CD4-positive, alpha-beta T cell treated with Interleukin-10 for 1 hour (primary cell): ENCODE measurements at regions not wholly inside any gene's neighbourhood (a gene's known extent, or its start where the extent isn't known, plus 50 kb on each side); places are given as distances from the start of the nearest gene placed in this dataset.

ENCODE experiments used
- DNase-seq: peaks from one replicate; pipeline ENCODE4 v3.0.0-alpha.2; 2020

DNA sequence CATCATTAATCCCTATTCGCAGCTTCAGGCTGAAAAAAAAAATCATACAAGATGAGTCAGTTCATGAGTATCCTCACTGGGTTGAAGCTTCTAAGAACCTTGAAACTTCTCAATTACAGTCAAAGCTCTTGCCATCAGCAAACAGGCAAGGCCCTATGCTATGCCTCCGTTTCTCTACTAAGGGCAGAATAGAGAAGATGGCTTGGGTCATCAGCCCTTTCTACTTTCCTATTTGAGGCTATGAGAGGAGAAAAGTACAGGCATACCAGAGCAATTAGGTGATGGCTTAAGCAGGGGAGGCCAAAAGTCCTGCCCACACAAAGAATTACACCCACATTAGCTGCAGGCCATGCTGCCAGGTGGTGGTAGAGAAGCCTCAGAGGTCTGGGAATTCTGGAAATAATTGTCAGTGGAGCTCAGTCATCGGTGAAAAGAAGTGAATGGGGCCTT lies 89.0 kb downstream of the MRPL46 start:
- no peak for DNase-seq

DNA sequence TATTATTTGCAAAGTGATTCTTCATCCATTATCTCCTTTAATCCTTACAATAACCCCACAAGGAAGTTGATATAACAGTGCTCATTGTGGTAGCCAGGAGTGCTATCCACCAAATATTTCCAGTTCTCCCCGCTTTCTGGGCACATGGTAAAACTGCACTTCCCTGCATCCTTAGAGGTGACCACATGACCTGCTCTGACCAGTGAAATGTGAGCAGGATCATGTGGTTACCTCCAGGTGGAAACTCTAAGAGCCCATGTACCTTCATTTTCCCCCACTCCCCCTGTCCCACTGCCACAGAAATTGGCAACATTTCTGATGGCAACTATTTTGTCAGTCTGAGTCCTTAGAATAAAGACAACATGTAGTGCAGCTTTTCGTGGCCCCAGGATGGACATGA lies 89.7 kb downstream of the MRPL46 start:
- no peak for DNase-seq

DNA sequence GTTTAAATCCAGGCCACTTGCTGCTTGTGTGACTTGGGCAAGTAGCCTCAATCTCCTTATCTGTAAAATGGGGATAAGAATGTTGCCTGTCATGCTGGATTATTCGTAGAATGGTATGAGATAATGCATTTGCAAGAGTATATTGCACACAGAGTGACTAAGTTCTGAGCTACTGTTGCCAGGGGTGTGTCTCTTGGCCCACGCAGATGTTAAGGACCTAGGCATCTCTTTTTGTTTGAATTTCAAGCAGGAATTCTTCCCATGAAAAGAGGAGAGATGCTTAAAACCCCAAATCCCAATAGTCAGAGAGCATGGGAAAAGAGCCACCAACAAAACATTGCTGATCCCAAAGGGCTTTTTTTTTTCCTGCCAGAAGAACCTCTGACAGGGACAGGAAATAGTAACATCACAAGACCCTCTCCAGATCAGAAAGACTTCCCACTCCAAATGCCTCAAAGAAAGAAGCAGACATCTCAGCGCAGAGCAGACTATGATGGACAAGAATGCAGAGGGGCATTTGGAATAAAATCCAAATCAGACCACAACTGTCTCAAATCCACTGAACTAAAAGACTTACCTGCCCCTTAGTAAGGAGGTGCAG lies 90.5 kb downstream of the MRPL46 start:
- no peak for DNase-seq

DNA sequence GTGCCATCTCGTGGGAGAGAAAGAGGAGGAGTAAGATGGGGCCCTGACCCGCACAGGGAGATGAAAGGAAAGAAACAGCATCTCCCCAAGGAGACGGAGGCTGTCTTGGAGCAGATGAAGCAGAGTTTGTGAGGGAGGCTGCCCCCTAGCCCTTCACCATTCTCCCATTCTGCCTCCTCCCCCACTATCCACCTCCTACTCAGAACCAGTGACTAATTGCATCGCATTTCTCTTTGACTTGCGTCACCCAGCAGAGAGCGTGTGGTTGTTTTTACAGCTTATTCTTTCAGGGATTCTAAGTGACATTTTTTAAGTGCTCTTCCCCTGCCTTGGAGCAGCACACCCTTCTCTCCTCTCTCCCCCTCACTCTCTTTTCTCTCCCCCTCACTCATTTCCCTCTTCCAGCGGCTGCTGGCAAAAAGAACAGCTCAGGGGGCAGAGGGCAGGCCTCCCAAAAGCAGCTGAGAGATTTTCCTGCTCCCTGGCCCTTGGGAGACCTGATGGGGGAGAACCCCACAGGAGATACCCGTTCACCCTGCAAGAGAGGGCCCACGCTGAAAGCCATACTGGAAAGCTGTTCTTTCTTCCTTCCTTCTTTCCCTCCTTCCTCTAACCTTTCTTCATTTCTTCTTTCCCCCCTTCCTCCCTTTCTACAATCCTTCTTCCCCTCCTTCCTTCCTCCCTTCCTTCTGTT lies 91.8 kb downstream of the MRPL46 start:
- no peak for DNase-seq

DNA sequence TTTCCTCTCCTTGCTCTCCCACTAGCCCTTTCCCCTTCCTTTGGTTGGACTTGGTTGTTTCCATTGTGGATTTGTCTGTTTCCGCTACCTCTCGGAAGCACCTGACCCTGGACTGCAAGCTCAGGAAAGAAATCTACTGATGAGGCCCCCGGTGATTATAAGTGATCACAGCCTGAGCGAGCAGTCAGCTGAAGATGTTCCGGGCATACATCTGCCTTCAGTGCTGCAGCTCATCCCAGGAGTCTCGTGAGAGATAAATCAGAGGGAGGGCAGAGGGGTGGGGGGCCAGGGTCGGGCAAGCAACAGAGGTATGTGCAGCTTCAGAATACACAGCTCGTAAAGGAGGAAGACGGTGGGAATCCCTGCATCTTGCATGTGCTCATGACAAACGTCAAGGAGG lies 102.1 kb downstream of the MRPL46 start:
- no peak for DNase-seq

DNA sequence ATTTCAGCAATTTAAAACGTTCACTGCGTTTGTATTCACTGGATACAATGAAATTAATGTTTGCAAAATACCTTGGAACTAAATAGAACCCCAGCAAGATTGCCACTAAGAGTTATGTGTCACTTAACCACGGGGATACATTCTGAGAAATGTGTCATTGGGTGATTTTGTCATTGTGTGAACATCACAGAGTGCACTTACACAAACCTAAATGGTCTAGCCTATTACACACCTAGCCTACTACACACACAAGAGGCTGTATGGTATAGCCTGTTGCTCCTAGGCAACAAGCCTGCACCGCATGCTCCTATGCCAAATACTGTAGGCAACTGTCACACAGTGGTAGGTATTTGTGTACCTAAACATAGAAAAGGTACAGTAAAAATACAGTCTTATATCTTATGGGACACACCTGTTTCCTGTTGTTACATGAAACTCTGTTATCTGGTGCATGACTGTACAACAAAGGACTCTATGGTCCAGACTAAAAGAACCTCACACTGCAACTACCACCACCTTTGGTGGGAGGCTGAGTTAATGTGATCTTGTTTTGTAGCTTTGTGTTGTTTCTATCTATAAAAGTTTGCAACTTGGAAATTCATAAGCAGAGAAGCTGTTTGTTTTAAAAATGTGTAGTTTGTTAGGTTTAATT lies 92.2 kb upstream of the NTRK3 start:
- no peak for DNase-seq

DNA sequence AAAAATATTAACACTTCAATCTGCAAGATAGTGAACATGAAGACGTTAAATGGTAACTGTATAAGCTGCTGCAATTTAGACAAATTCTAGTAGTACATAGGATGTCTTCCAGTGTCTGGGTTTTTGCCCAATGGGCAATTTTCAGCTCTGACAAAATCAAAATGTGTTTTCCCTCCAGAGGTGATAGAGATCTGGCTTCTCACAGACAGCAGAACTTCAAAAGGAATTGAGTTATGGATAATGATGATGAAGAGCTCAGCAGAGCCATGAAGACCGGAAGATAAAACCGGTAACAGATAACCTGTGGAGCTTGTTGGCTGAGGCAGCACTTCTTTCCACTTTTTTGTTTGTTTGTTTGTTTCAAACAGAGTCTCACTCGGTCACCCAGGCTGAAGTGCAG lies 89.4 kb upstream of the NTRK3 start:
- no peak for DNase-seq

DNA sequence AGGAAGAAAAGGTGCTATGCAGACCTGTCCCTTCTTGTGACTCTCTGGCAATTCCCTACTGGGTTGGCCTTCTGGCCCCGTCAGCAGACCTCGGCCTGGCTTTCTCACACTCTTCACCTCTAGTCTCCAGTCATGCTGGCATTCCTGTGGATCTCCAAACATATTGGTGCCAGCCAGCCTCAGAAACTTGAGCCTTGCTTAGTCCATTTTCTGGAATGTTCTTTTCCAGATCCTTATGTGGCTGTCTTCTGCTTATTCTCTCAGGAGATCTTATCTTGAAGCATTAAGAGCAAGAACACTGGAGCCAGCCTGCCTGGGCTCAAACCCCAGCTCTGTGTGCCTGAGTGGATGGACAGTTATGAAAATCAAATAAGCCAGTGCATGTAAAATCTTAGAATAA lies 88.2 kb upstream of the NTRK3 start:
- no peak for DNase-seq

DNA sequence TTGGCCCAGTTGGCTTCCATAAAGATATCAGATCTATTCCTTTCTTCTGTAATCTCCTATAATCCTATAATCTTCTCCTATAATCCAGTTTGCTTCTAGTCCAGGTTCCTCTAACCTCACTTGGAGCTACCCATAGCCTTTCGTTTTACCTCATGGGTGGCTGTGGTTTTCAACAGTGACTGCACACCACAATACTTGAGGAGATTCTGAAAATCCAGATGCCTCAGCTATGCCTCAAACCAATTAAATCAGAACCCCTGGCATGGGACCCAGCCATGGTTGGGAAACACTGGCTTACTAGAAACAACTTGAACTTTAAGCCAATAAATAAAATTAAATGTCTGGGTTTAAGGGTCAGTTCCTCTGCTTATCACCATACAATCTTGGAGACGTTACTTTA lies 86.1 kb upstream of the NTRK3 start:
- DNase-seq: no peak

DNA sequence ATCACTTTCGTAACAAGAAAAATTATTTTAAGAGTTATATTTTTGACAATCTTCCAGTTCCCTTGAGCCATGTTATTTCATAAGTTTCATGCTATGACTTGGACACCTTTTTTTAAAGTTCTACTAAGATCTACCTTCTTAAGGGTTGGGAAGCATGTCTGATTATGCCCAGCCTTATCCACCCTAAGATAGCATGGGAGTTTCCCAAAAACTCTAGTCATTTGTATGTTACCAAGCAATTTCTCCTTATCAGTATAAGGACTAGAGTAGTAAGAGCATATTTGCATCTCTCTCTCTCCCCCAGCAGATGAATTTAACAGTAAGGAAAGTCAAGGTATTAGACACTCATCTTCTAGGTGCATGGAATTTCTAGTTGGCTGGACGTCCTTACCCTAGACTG lies 85.1 kb upstream of the NTRK3 start:
- DNase-seq: no peak

DNA sequence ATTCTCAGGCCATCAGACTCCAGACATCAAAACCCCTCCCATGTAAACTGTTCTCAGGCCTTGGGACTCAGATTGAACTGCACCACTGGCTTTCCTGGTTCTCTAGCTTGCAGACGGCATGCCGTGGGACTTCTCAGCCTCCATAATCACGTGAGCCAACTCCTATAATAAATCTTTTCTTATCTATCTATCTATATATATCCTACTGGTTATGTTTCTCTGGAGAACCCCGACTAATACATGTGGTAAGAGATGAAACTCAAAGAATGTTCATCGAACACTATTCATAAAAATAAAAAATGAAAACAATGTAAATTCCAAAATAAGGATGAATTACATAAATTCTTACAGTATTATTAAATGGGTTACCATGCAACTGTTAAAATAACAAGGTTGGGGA lies 84.5 kb upstream of the NTRK3 start:
- no peak for DNase-seq

DNA sequence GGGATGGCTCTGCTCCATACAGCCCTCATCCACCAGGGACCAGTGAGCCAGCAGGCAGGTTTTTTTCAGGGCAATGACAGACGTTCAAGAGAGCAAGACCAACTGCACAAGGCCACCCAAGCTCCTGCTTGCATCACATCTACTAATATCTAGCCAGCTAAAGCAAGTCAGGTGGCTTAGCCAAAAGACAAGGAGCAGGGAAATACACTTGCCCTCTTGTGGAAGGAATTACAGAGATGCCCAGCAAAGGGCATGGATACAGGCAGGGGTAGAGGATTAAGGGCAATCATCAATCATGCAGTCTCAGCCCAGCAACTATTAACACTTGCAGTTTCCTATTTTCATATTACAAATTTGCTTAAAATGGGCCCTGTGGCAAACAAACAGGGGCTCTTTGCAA lies 81.5 kb upstream of the NTRK3 start:
- DNase-seq: no peak

DNA sequence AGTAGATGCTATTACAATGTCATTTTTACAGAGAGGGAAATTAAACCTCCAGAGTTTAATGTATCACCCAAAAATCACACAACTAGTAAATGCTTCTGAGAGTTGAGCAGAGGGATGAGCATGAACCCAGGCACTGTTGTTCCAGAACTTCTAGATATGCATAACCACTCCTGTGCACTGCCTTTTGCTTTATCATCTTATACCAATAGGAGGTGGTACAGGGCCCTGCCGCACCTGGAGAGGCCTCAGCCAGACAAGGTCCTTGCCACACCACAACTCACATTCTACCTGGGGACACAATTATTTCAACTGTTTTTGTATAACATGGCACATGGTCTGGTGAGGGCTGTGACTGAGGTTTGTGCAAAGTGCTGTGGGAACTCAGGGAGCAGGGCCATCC lies 78.5 kb upstream of the NTRK3 start:
- no peak for DNase-seq

DNA sequence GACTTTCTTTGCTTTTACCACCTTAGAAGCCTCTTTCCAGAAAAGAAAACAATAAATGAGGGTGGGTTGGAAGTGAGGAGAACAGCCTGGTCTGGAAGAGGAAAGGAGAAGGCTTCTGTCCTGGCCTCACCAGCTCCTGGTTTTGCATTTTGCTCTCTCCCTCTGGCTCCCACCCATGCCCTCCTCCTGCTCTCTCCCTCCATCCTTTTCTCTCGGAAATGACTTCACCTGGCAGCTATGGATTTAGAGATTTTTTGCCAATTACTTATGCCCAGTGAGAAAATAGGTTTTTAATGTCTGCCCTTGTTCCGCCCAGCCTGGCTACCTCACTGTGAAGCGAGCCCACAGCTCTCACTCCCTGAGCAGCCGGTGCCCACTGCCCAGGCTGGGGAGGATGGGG lies 77.9 kb upstream of the NTRK3 start:
- no peak for DNase-seq

DNA sequence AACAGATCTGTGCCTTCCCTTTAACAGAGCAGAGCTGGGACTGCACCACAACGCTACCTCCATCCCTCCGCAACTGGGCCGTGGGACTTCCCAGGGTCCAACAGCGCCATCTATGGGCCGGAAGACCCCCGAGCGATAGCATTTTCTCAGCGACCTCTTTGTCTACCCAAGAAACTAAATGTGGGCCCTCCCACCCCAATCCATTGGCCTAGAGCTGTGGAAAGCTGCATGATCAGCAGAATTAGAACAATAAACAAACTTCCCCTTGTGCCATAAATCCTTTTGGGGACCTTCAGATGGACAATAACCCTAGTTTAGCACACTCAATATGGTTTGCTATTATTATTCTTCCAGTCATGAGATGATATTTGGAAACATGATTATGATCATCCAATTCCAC lies 74.8 kb upstream of the NTRK3 start:
- peak; percentile 15 for DNase-seq

DNA sequence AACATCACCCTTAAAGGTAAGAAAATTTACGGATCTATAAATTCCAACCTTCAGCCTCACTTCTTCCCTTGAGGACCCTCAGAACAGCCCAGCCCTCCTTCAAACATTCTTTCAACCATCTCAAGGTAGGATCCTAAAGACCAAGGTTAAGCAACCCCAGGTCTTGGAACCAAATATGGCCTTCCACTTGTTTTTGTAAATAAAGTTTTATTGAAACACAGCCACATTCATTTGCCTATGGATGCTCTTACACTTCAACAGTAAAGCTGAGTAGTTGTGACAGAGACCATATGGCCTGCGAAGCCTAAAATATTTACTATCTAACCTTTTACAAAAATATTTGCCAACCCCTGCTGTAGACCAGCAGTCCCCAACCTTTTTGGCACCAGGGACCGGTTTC lies 70.4 kb upstream of the NTRK3 start:
- DNase-seq: no peak

DNA sequence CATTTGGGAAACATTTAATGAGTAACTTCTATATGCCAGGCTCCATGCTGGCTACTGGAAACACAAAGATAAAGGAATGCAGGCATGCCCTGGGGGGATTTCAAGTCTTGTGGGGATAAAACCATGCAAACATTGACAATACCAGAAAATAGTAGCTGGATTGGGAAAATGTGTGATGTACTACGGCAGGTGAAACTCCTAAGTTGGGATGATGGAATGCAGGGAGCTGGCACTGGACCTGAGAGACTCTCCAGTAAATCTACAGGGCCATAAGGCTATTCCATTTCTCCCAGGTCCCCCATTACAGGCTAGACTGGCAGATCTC lies 68.2 kb upstream of the NTRK3 start:
- no peak for DNase-seq

DNA sequence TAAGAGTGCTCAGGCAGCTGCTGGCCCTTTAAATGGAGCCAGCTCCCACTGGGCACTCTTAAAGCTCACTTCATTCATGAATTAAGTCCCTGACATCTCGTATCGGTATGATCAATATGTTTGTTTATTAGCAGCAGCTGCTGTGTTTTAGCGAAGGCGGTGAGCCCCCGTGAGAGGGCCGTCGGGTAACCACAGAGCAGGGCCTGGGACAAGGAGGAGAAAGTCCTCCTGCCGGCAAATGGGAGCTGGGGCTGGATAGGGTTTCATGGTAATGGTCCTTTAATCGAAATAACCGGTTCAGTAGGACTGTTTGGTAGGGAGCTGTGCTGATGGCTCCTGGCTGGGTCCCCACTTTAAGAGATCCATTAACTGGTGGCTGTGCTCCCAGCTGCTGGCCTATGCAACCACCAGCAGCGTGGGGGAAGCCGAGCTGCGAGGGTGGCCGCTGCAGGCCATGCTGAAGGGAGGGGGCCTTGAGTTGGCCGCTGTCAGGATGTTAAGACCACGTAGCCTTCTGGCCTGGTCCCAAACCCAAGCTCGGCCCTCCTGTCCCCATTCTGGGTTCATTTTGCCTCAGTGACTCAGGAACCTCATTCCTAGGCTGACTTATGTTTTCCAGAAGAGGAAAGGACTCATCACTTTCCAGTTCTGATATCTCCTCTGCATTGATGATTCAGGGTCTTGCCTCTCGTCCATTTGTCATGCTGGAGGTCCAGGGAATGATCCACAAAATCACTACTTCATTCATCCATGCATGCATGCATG lies 67.6 kb upstream of the NTRK3 start:
- DNase-seq: no peak

DNA sequence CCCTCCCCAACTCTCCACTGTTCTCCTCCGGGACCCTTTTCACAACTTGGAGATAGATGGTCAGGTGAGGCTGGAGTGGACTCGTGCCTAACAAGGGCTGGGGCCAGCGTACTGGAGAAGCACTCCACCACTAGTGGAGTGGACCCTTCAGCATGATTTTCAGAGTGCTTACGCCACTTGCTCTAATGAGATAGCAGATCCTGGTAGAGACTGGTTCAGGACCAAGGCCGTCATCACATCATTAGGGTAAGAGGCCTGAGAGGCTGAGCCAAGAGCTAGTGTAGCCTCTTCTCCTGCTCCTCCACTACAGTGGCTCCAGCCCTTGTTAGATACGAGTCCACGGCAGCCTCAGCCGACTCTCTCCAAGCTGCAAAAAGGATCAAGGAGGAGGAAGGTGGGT lies 66.9 kb upstream of the NTRK3 start:
- no peak for DNase-seq

DNA sequence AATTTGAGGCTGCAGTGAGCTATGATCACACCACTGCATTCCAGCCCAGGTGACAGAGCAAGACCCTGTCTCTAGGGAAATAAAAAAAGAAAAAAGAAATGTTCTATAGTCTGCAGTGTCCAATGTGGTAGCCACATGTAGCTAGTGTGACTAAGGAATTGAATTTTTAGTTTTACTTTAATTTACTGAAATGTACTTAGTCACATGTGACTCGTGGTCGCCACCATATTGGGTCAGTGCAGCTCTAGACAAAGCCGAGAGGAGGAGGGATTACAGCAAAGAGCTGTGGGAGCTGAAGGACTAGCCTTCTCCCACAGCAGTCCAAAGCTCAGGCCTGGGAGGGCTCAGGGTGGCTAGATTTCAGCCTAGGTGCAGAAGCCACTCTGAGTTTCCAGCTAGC lies 65.9 kb upstream of the NTRK3 start:
- no peak for DNase-seq

DNA sequence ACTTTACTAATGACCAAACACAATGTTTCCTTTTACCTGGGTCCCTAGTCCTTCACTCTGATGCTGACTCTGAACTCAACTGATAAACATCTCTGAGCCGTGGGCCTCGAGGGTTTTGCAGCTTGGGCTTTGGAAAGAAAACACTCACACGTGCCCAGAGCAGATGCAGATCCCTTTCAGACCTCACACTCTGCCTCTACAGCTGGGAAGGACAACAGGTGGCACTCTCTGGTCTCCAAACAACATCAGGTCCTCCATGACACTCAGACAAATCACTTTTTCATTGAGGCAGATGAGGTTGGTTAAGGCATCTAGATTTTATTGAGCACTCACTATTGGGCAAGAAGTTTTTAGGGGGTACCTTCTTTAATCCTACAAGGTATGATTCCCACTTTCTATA lies 64.7 kb upstream of the NTRK3 start:
- DNase-seq: no peak

DNA sequence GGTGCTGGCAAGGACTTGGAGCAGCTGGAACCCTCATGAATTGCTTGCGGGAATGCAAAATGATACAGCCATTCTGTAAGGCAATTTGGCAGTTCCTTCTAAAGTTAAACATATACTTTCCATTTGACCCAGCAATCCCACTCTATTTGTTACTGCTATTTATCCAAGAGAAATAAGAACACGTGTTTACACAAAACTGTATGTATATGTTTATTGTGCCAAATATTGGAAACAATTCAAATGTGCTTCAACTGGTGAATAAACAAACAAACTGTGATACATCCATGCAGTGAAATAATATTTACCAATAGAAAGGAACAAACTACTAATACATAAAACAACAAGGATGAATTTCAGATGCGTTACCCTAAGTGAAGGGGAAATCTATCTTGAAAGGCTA lies 60.0 kb upstream of the NTRK3 start:
- no peak for DNase-seq

DNA sequence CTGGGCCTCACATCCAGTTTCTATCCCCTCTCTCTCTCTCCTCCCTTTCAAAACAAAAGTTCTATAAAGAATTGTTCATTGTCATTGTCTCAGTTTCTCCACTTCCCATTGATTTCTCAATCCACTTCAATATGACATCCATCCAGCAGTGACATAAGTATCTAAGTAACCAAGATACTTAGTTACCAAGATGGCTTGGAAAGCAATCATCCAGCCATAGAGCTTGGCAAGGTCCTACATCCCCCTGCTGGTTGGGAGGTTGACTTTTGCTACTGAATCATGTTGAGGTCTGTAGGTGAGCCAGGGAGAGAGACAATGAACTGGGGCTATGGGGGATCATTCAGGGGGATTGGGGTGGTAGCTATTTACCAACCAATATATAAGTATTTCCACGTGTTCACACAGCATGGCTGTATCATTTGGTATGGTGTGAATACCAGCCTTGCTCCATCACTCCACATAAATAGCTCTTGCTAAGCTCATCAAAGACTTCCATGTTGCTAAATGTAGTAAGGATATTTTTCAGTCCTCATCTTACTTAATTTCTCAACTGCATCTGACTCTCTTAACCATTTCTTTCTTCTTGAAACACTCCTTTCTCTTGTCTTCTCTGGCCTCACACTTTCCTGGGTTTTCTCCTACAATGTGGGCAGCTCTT lies 58.8 kb upstream of the NTRK3 start:
- no peak for DNase-seq
